ENCODE measurements at regions not wholly inside any gene's neighbourhood (a gene's known extent, or its start where the extent isn't known, plus 50 kb on each side); places are given as distances from the start of the nearest gene placed in this dataset.

DNA sequence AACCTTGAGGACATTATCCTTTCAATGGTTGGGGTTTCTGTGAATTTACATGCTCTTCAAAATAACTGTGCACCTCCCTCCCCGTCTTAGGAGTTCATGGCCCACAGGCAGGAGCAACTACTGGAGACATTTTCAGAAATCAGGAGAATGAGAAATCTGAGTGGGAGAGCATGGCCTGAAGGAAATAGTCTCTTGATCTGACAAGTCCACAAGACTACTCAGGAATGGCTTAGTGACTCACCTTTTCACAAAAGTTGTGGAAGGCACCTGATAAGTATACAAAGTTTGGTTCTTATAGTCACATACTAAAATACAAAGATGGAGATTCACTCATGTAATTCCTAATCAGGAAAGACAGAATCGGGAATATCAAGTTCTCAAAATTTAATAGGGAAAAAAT lies 83.6 kb upstream of the NCKAP5 start:
- Mint-ChIP-seq H3K9me3 (peaks cover 3% of the 10 kb centered on the region), H3K4me1 (no peaks in the 10 kb centered on the region), H3K4me3 (no peak overlapping the region), H3K36me3 (ENCODE audit: low read depth) (no peaks in the 10 kb centered on the region), H3K27me3 (ENCODE audit: insufficient read depth) (peaks cover 5% of the 10 kb centered on the region), H3K27ac (no peak overlapping the region)
- Histone ChIP-seq H3K4me1 (ENCODE audit: control insufficient read depth, insufficient read depth, low read length) (no peaks in the 10 kb centered on the region), H3K4me3 (ENCODE audit: low read length) (no peak overlapping the region), H3K9me3 (ENCODE audit: control insufficient read depth, low read length) (peaks cover 9% of the 10 kb centered on the region), H3K9ac (ENCODE audit: extremely low read depth, low read length, poor library complexity, severe bottlenecking) (no peak overlapping the region), H3K27ac (ENCODE audit: low read depth, low read length) (no peak overlapping the region), H3K36me3 (ENCODE audit: control insufficient read depth, insufficient read depth, low read length) (no peaks in the 10 kb centered on the region), H3K27me3 (ENCODE audit: control insufficient read depth, insufficient read depth, low read length, poor library complexity, severe bottlenecking) (peaks cover 9% of the 10 kb centered on the region)
- WGBS, 2 experiments (ENCODE audit: insufficient coverage in 1 of 2, insufficient read length in 1 of 2): 98% methylated on average over 2 of the region's 2 CpGs; no CpG with 5 or more reads in 1 of the 2 experiments
- no peak for DNase-seq
- TF ChIP-seq, protein P1, sequence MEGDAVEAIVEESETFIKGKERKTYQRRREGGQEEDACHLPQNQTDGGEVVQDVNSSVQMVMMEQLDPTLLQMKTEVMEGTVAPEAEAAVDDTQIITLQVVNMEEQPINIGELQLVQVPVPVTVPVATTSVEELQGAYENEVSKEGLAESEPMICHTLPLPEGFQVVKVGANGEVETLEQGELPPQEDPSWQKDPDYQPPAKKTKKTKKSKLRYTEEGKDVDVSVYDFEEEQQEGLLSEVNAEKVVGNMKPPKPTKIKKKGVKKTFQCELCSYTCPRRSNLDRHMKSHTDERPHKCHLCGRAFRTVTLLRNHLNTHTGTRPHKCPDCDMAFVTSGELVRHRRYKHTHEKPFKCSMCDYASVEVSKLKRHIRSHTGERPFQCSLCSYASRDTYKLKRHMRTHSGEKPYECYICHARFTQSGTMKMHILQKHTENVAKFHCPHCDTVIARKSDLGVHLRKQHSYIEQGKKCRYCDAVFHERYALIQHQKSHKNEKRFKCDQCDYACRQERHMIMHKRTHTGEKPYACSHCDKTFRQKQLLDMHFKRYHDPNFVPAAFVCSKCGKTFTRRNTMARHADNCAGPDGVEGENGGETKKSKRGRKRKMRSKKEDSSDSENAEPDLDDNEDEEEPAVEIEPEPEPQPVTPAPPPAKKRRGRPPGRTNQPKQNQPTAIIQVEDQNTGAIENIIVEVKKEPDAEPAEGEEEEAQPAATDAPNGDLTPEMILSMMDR (conservative IDR thresholded peaks at IDR 0.05): no peak

- H3K27ac ChIP-seq (ENCODE audit: low read depth, low read length): no peak overlapping the region
- no peak overlapping the region for H3K4me3 ChIP-seq (ENCODE audit: low read length)
- no peaks in the 10 kb centered on the region for H3K36me3 ChIP-seq (ENCODE audit: control insufficient read depth, insufficient read depth, low read length)
- Mint-ChIP-seq H3K9me3 (peaks cover 3% of the 10 kb centered on the region), H3K27ac (no peak overlapping the region), H3K4me3 (no peak overlapping the region), H3K36me3 (ENCODE audit: low read depth) (no peaks in the 10 kb centered on the region), H3K27me3 (ENCODE audit: insufficient read depth) (peaks cover 5% of the 10 kb centered on the region), H3K4me1 (no peaks in the 10 kb centered on the region)
- TF ChIP-seq, protein P1 (conservative IDR thresholded peaks at IDR 0.05): no peak
- WGBS, 2 experiments (ENCODE audit: insufficient coverage in 1 of 2, insufficient read length in 1 of 2): 88 to 90% methylated on average over 4 of the region's 4 CpGs
- no peaks in the 10 kb centered on the region for H3K4me1 ChIP-seq (ENCODE audit: control insufficient read depth, insufficient read depth, low read length)
- no peak for DNase-seq
- no peak overlapping the region for H3K9ac ChIP-seq (ENCODE audit: extremely low read depth, low read length, poor library complexity, severe bottlenecking)
- H3K27me3 ChIP-seq (ENCODE audit: control insufficient read depth, insufficient read depth, low read length, poor library complexity, severe bottlenecking): peaks cover 9% of the 10 kb centered on the region
- peaks cover 9% of the 10 kb centered on the region for H3K9me3 ChIP-seq (ENCODE audit: control insufficient read depth, low read length)
Observed at GRCh38 chr2:133652398-133652797, 84.1 kb upstream of the NCKAP5 start.

DNA sequence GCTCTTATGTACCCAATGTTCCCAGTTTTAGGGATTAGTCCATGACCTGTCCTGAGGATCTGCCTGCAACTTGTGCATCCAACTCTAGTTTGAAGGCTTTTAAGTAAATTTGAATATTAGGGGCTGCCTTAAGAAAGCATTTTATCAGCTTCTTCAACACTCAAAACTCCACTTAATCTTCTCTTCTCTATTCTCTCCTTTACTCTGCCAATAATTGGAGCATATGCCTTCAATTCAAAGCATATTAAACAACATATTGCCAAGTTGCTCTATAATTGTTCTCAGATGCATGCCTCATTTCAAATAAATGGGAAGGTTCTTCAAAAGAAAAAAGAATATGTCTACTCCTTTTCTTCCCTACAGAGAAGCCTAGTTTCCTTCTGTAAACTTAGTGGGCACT lies 84.8 kb upstream of the NCKAP5 start:
- H3K27ac ChIP-seq (ENCODE audit: low read depth, low read length): no peak overlapping the region
- no peak for DNase-seq
- no peak overlapping the region for H3K4me3 ChIP-seq (ENCODE audit: low read length)
- H3K9ac ChIP-seq (ENCODE audit: extremely low read depth, low read length, poor library complexity, severe bottlenecking): no peak overlapping the region
- no peak overlapping the region for H3K4me3 Mint-ChIP-seq
- H3K9me3 ChIP-seq (ENCODE audit: control insufficient read depth, low read length): peaks cover 9% of the 10 kb centered on the region
- no peaks in the 10 kb centered on the region for H3K36me3 ChIP-seq (ENCODE audit: control insufficient read depth, insufficient read depth, low read length)
- H3K27ac Mint-ChIP-seq: no peak overlapping the region
- peaks cover 3% of the 10 kb centered on the region for H3K9me3 Mint-ChIP-seq
- H3K36me3 Mint-ChIP-seq (ENCODE audit: low read depth): no peaks in the 10 kb centered on the region
- H3K4me1 ChIP-seq (ENCODE audit: control insufficient read depth, insufficient read depth, low read length): no peaks in the 10 kb centered on the region
- H3K27me3 Mint-ChIP-seq (ENCODE audit: insufficient read depth): peaks cover 5% of the 10 kb centered on the region
- no peaks in the 10 kb centered on the region for H3K4me1 Mint-ChIP-seq
- peaks cover 9% of the 10 kb centered on the region for H3K27me3 ChIP-seq (ENCODE audit: control insufficient read depth, insufficient read depth, low read length, poor library complexity, severe bottlenecking)
- TF ChIP-seq, protein P1 (conservative IDR thresholded peaks at IDR 0.05): no peak
